Neural progenitor cell (in vitro differentiated cells): ENCODE measurements at regions not wholly inside any gene's neighbourhood (a gene's known extent, or its start where the extent isn't known, plus 50 kb on each side); places are given as distances from the start of the nearest gene placed in this dataset.

Experiments used
- CTCF ChIP-seq: fragments of 200-600 bp; sonication (generic); IDR thresholded peaks from 2 replicates; pipeline ENCODE4 v1.5.1; 2017; ENCODE audit warnings: antibody characterized with exemption, mild to moderate bottlenecking
- EZH2phosphoT487 ChIP-seq: fragments of 200-600 bp; sonication (generic); IDR thresholded peaks from 2 replicates; pipeline ENCODE4 v1.6.1; 2017; ENCODE audit warnings: antibody characterized with exemption

DNA sequence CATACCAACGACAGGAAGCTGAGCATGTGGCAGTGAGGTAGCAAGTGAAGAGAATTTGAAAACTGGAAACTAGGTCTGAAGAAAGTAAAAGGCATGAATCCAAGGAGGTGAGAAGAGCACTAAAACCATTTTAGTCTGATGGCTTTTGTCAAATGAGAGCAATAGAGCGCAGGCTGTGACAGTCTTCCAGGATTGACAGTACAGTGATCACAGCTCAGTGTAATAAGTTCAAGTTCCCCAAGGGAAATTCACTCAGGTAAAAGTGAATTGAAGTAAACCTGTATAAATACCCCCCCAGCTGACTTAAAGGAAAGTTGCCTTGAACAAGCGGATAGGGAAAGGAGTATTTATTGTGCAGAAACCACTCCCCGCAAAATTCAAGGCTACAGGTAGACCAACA lies 224.2 kb upstream of the CRBN start:
- TF ChIP-seq CTCF (no peak), EZH2phosphoT487 (no peak)
